Endothelial cell of umbilical vein (primary cell): ENCODE measurements at regions not wholly inside any gene's neighbourhood (a gene's known extent, or its start where the extent isn't known, plus 50 kb on each side); places are given as distances from the start of the nearest gene placed in this dataset.
A peak's percentile ranks its signal among the peaks of the same experiment; 100 is the strongest.
"Not testable (repeated sequence)": the region's sequence is repeated elsewhere in the genome, so short reads cannot be mapped to it uniquely, and the experiment has no call there.

Experiments
- BruUV-seq: library from RNA; stranded (reverse); fragments of 400-500 nt; replicated peaks from 2 replicates; lab custom pipeline; 2021; lab: Mats Ljungman, UMichigan
- CTCF ChIA-PET: fragments of 300-600, 350-600 bp; sonication (Branson Sonifier 250); formaldehyde crosslinking; loops from one replicate; lab custom pipeline; 2021; ENCODE audit warnings: antibody characterized with exemption, inconsistent platforms; lab: Charles Lee
- POLR2A ChIA-PET: fragments of 300-600, 350-600 bp; sonication (Branson Sonifier 250); formaldehyde crosslinking; loops from one replicate; lab custom pipeline; 2021; ENCODE audit warnings: antibody characterized with exemption, inconsistent platforms; lab: Charles Lee
- DNase-seq: peaks from one replicate; pipeline ENCODE4 v3.0.0-alpha.2; 2011; ENCODE audit warnings: low read depth, low spot score
- FAIRE-seq: peaks from 2 replicates; lab custom pipeline; 2011; peaks lifted over from hg19 to GRCh38; lab: Jason Lieb, UNC
- H2AFZ ChIP-seq: 2 replicates; pipeline ENCODE4 v1.6.0; 2012; ENCODE audit warnings: low read depth, low read length, control low read depth, inconsistent platforms
- H3K27ac ChIP-seq: 2 replicates; pipeline ENCODE4 v1.5.1; 2011; ENCODE audit warnings: low read depth, mild to moderate bottlenecking, control low read depth, low read length, moderate library complexity; ENCODE audit not compliant: insufficient read depth
- H3K27me3 ChIP-seq, 2 experiments: 2 replicates each; pipeline versions ENCODE4 v1.6.0 to v1.6.1; 2011; ENCODE audit warnings: low read length in 2 of 2, mixed read lengths in 1 of 2; ENCODE audit not compliant: control insufficient read depth in 2 of 2, insufficient read depth in 2 of 2
- H3K36me3 ChIP-seq, 2 experiments: 2 replicates in 1 of 2; 3 replicates in 1 of 2; pipeline ENCODE4 v1.5.1; 2011; ENCODE audit warnings: low read length in 2 of 2, mild to moderate bottlenecking in 1 of 2, moderate library complexity in 1 of 2; ENCODE audit not compliant: control insufficient read depth in 2 of 2, insufficient read depth in 2 of 2; ENCODE audit errors: extremely low read depth in 1 of 2
- H3K4me1 ChIP-seq: 3 replicates; pipeline ENCODE4 v1.5.1; 2011; ENCODE audit warnings: mild to moderate bottlenecking, low read length; ENCODE audit not compliant: control insufficient read depth, insufficient read depth; ENCODE audit errors: extremely low read depth
- H3K4me2 ChIP-seq: 2 replicates; pipeline ENCODE4 v1.6.1; 2011; ENCODE audit warnings: low read length, control low read depth, mixed read lengths; ENCODE audit not compliant: insufficient read depth
- H3K4me3 ChIP-seq, 3 experiments: fragments of 200-600 bp in 1 of 3; sonication (generic), shearing (Covaris generic) in 1 of 3; replicated peaks in 1 of 3; 2 replicates each; pipeline ENCODE4 v1.5.1; 2011 to 2016; ENCODE audit warnings: control low read depth in 3 of 3, low read length in 3 of 3, mild to moderate bottlenecking in 2 of 3, inconsistent platforms in 1 of 3, low read depth in 1 of 3, moderate library complexity in 1 of 3; ENCODE audit not compliant: insufficient read depth in 1 of 3
- H3K79me2 ChIP-seq: 2 replicates; pipeline ENCODE4 v1.6.0; 2012; ENCODE audit warnings: low read length, inconsistent platforms; ENCODE audit not compliant: control insufficient read depth, insufficient read depth
- H3K9ac ChIP-seq: replicated peaks from 2 replicates; pipeline ENCODE3; 2011; ENCODE audit warnings: low read length, control low read depth; ENCODE audit not compliant: insufficient read depth; ENCODE audit errors: extremely low read depth
- H3K9me1 ChIP-seq: replicated peaks from 3 replicates; pipeline ENCODE4 v1.6.0; 2011; ENCODE audit warnings: mild to moderate bottlenecking, low read length; ENCODE audit not compliant: control insufficient read depth, insufficient read depth; ENCODE audit errors: extremely low read depth
- H3K9me3 ChIP-seq: replicated peaks from 2 replicates; pipeline ENCODE4 v1.5.1; 2012; ENCODE audit warnings: low read length, inconsistent platforms; ENCODE audit not compliant: control insufficient read depth, insufficient read depth
- H4K20me1 ChIP-seq: replicated peaks from 2 replicates; pipeline ENCODE3; 2011; ENCODE audit warnings: mild to moderate bottlenecking, low read length; ENCODE audit not compliant: control insufficient read depth, insufficient read depth; ENCODE audit errors: extremely low read depth
- dilution Hi-C: fragments of 300-500 bp; cut with MboI; formaldehyde crosslinking; loops from one replicate; pipeline ENCODE4 v1.15.0; 2019; ENCODE audit warnings: low sequenced_read_pairs; ENCODE audit not compliant: extremely low pct_ligation_motif_present
- intact Hi-C: fragments of 100-400 bp; cut with micrococcal nuclease; formaldehyde crosslinking; loops from one replicate; pipeline ENCODE4 v1.10.0; 2022

DNA sequence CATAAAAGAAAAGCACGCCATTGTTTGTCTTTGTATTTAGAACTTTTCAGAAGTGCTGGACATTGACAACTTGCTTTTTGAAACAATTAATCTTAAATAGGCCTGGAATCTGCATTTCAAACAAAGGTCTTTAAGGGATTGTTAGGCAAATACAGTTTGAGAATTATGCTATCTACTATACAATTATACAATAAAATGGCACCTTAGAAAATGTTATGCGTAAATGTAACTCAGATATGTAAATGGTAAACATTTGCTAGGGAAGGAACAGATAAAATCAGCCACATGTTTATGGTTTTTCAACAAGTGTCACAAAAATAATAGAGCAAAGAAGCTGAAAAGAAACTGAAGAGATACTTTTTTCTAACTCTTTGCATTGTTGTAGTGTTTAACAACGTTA lies 152.7 kb upstream of the PRSS12 start:
- BruUV-seq, POLR2A ChIA-PET, H3K4me3 ChIP-seq, intact Hi-C loops, H3K9ac ChIP-seq, H2AFZ ChIP-seq, H3K27me3 ChIP-seq, H3K9me1 ChIP-seq, H3K9me3 ChIP-seq, H3K4me1 ChIP-seq, H3K27ac ChIP-seq, H3K36me3 ChIP-seq, H4K20me1 ChIP-seq, H3K79me2 ChIP-seq, dilution Hi-C loops, FAIRE-seq: not testable (repeated sequence)
- CTCF ChIA-PET = interaction anchor here (0.7 kb wide), 1 partner anchor 151 kb away, joined by 3 read pairs; no protein-coding TSS in a partner anchor
- H3K4me2 ChIP-seq = peak overlapping the region; percentile 17
- peak; percentile 16 for DNase-seq

GRCh38 chr4:118512870-118513269 lies 160.1 kb upstream of the PRSS12 start:
- H3K4me1 ChIP-seq, H3K79me2 ChIP-seq, intact Hi-C loops, dilution Hi-C loops, H4K20me1 ChIP-seq, CTCF ChIA-PET, H3K27ac ChIP-seq, H3K36me3 ChIP-seq, H3K27me3 ChIP-seq, H3K4me2 ChIP-seq, H3K9ac ChIP-seq, FAIRE-seq, H3K9me1 ChIP-seq, BruUV-seq, H3K9me3 ChIP-seq, DNase-seq, POLR2A ChIA-PET, H2AFZ ChIP-seq, H3K4me3 ChIP-seq: not testable (repeated sequence)

GRCh38 chr4:118514332-118514731 lies 161.5 kb upstream of the PRSS12 start:
- H3K4me3 ChIP-seq, H4K20me1 ChIP-seq, BruUV-seq, H3K27me3 ChIP-seq, intact Hi-C loops, H3K4me1 ChIP-seq, H3K9me3 ChIP-seq, POLR2A ChIA-PET, H3K9me1 ChIP-seq, dilution Hi-C loops, FAIRE-seq, H3K4me2 ChIP-seq, H3K36me3 ChIP-seq, H3K27ac ChIP-seq, H2AFZ ChIP-seq, H3K79me2 ChIP-seq, H3K9ac ChIP-seq, CTCF ChIA-PET, DNase-seq: not testable (repeated sequence)

GRCh38 chr4:118516107-118516506 lies 163.3 kb upstream of the PRSS12 start:
- H2AFZ ChIP-seq, H3K27ac ChIP-seq, H4K20me1 ChIP-seq, dilution Hi-C loops, H3K36me3 ChIP-seq, CTCF ChIA-PET, FAIRE-seq, H3K27me3 ChIP-seq, H3K4me3 ChIP-seq, DNase-seq, POLR2A ChIA-PET, H3K4me2 ChIP-seq, H3K9me1 ChIP-seq, BruUV-seq, H3K9ac ChIP-seq, H3K79me2 ChIP-seq, intact Hi-C loops, H3K9me3 ChIP-seq, H3K4me1 ChIP-seq: not testable (repeated sequence)
